NCI-H2171 (cell line): ENCODE measurements at regions not wholly inside any gene's neighbourhood (a gene's known extent, or its start where the extent isn't known, plus 50 kb on each side); places are given as distances from the start of the nearest gene placed in this dataset.
"Not testable (repeated sequence)": the region's sequence is repeated elsewhere in the genome, so short reads cannot be mapped to it uniquely, and the experiment has no call there.

Source experiments
- DNase-seq: peaks from one replicate; lab custom pipeline; 2025; lab: John Stamatoyannopoulos, UW

GRCh38 chr16:52729731-52730130 lies 182.8 kb upstream of the TOX3 start:
- DNase-seq: no peak

- DNase-seq: no peak
Measured at GRCh38 chr16:52727849-52728248, 180.9 kb upstream of the TOX3 start.

GRCh38 chr16:52727441-52727840 lies 180.5 kb upstream of the TOX3 start:
- peak; percentile 43 for DNase-seq

- no peak for DNase-seq
Measured at GRCh38 chr16:52725461-52725860, 178.5 kb upstream of the TOX3 start.

- DNase-seq: no peak
Measured at GRCh38 chr16:52725043-52725442, 178.1 kb upstream of the TOX3 start.

GRCh38 chr16:52721331-52721730 lies 174.4 kb upstream of the TOX3 start:
- no peak for DNase-seq

GRCh38 chr16:52718046-52718445 lies 171.1 kb upstream of the TOX3 start:
- no peak for DNase-seq

- DNase-seq: no peak
Measured at GRCh38 chr16:52713740-52714139, 166.8 kb upstream of the TOX3 start.

GRCh38 chr16:52709306-52709705 lies 162.4 kb upstream of the TOX3 start:
- no peak for DNase-seq

- no peak for DNase-seq
Measured at GRCh38 chr16:52708476-52708875, 161.5 kb upstream of the TOX3 start.

GRCh38 chr16:52707676-52708337 lies 160.9 kb upstream of the TOX3 start:
- no peak for DNase-seq

GRCh38 chr16:52705122-52705521 lies 158.2 kb upstream of the TOX3 start:
- DNase-seq: peak; percentile 61

GRCh38 chr16:52697971-52698370 lies 151.0 kb upstream of the TOX3 start:
- no peak for DNase-seq

GRCh38 chr16:52696126-52696525 lies 149.2 kb upstream of the TOX3 start:
- DNase-seq: no peak

GRCh38 chr16:52690468-52690867 lies 143.5 kb upstream of the TOX3 start:
- DNase-seq: no peak

- no peak for DNase-seq
Measured at GRCh38 chr16:52680993-52681392, 134.1 kb upstream of the TOX3 start.

GRCh38 chr16:52677501-52677900 lies 130.6 kb upstream of the TOX3 start:
- DNase-seq: no peak

- DNase-seq: no peak
Measured at GRCh38 chr16:52676959-52677358, 130.0 kb upstream of the TOX3 start.

- peak; percentile 20 for DNase-seq
Measured at GRCh38 chr16:52671590-52671989, 124.6 kb upstream of the TOX3 start.

GRCh38 chr16:52657924-52658323 lies 111.0 kb upstream of the TOX3 start:
- DNase-seq: no peak

GRCh38 chr16:52655916-52656315 lies 109.0 kb upstream of the TOX3 start:
- not testable (repeated sequence) for DNase-seq

GRCh38 chr16:52655156-52655555 lies 108.2 kb upstream of the TOX3 start:
- not testable (repeated sequence) for DNase-seq

GRCh38 chr16:52652033-52652432 lies 105.1 kb upstream of the TOX3 start:
- DNase-seq: no peak

- no peak for DNase-seq
Measured at GRCh38 chr16:52650789-52651188, 103.8 kb upstream of the TOX3 start.
